ENCODE measurements at regions not wholly inside any gene's neighbourhood (a gene's known extent, or its start where the extent isn't known, plus 50 kb on each side); places are given as distances from the start of the nearest gene placed in this dataset.
"Not testable (repeated sequence)": the region's sequence is repeated elsewhere in the genome, so short reads cannot be mapped to it uniquely, and the experiment has no call there.

- DNase-seq (ENCODE audit: low spot score): no peak
- no peak for TF ChIP-seq CTCF (IDR thresholded peaks at IDR 0.05; ENCODE audit: borderline replicate concordance, control extremely low read depth, extremely low read depth, insufficient read depth, missing control alignments)
- in situ Hi-C loops (cut with MboI; ENCODE audit: low sequenced_read_pairs, unreplicated experiment): no loop called here
Observed at GRCh38 chr6:53428886-53429285, 80.1 kb upstream of the ELOVL5 start.

- TF ChIP-seq CTCF (IDR thresholded peaks at IDR 0.05; ENCODE audit: borderline replicate concordance, control extremely low read depth, extremely low read depth, insufficient read depth, missing control alignments): no peak
- peak; percentile 41 for DNase-seq (ENCODE audit: low spot score)
- in situ Hi-C loops (cut with MboI; ENCODE audit: low sequenced_read_pairs, unreplicated experiment): no loop called here
Observed at GRCh38 chr6:53426667-53427270, 78.0 kb upstream of the ELOVL5 start.

GRCh38 chr6:53426117-53426516 lies 77.4 kb upstream of the ELOVL5 start:
- in situ Hi-C loops (cut with MboI; ENCODE audit: low sequenced_read_pairs, unreplicated experiment): no loop called here
- no peak for DNase-seq (ENCODE audit: low spot score)
- TF ChIP-seq CTCF (IDR thresholded peaks at IDR 0.05; ENCODE audit: borderline replicate concordance, control extremely low read depth, extremely low read depth, insufficient read depth, missing control alignments): no peak

GRCh38 chr6:53424976-53425718 lies 76.4 kb upstream of the ELOVL5 start:
- in situ Hi-C loops (cut with MboI; ENCODE audit: low sequenced_read_pairs, unreplicated experiment): no loop called here
- DNase-seq (ENCODE audit: low spot score): no peak
- no peak for TF ChIP-seq CTCF (IDR thresholded peaks at IDR 0.05; ENCODE audit: borderline replicate concordance, control extremely low read depth, extremely low read depth, insufficient read depth, missing control alignments)

- DNase-seq (ENCODE audit: low spot score): no peak
- in situ Hi-C loops (cut with MboI; ENCODE audit: low sequenced_read_pairs, unreplicated experiment): no loop called here
Observed at GRCh38 chr6:53424300-53424699, 75.5 kb upstream of the ELOVL5 start.

GRCh38 chr6:53423560-53423959 lies 74.8 kb upstream of the ELOVL5 start:
- DNase-seq (ENCODE audit: low spot score); in situ Hi-C loops (cut with MboI; ENCODE audit: low sequenced_read_pairs, unreplicated experiment): not testable (repeated sequence)

More at GRCh38 chr6:53424300-53424699, 75.5 kb upstream of the ELOVL5 start:
- TF ChIP-seq CTCF (IDR thresholded peaks at IDR 0.05; ENCODE audit: borderline replicate concordance, control extremely low read depth, extremely low read depth, insufficient read depth, missing control alignments): no peak

- in situ Hi-C loops (cut with MboI; ENCODE audit: low sequenced_read_pairs, unreplicated experiment): no loop called here
- TF ChIP-seq CTCF (IDR thresholded peaks at IDR 0.05; ENCODE audit: borderline replicate concordance, control extremely low read depth, extremely low read depth, insufficient read depth, missing control alignments): no peak
- no peak for DNase-seq (ENCODE audit: low spot score)
Observed at GRCh38 chr6:53419026-53419425, 70.3 kb upstream of the ELOVL5 start.
